HUES6 (cell line): ENCODE measurements at regions not wholly inside any gene's neighbourhood (a gene's known extent, or its start where the extent isn't known, plus 50 kb on each side); places are given as distances from the start of the nearest gene placed in this dataset.

Source experiments
- H3K27ac ChIP-seq: 2 replicates; pipeline ENCODE4 v1.7.0; 2013; ENCODE audit warnings: low read depth, mild to moderate bottlenecking, low read length, inconsistent platforms
- H3K27me3 ChIP-seq: 2 replicates; pipeline ENCODE4 v1.6.1; 2013; ENCODE audit warnings: low read length; ENCODE audit not compliant: control insufficient read depth, insufficient read depth
- H3K36me3 ChIP-seq: 2 replicates; pipeline ENCODE4 v1.6.1; 2013; ENCODE audit warnings: low read length; ENCODE audit not compliant: control insufficient read depth, insufficient read depth
- H3K4me1 ChIP-seq: 2 replicates; pipeline ENCODE4 v1.6.1; 2013; ENCODE audit warnings: low read length; ENCODE audit not compliant: control insufficient read depth, insufficient read depth
- H3K4me3 ChIP-seq: 2 replicates; pipeline ENCODE4 v1.5.1; 2013; ENCODE audit warnings: low read depth, low read length
- H3K9ac ChIP-seq: one replicate; pipeline ENCODE4 v1.6.1; 2013; ENCODE audit warnings: mild to moderate bottlenecking, low read length
- H3K9me3 ChIP-seq: 2 replicates; pipeline ENCODE4 v1.6.1; 2013; ENCODE audit warnings: low read depth, low read length; ENCODE audit not compliant: control insufficient read depth, insufficient read depth

- 0 out of 2 replicates have a peak, but pooled peaks cover 3% of the 10 kb centered on the region for H3K4me1 ChIP-seq
Measured at GRCh38 chr21:18499761-18500376, 96.3 kb upstream of the TMPRSS15 start.

DNA sequence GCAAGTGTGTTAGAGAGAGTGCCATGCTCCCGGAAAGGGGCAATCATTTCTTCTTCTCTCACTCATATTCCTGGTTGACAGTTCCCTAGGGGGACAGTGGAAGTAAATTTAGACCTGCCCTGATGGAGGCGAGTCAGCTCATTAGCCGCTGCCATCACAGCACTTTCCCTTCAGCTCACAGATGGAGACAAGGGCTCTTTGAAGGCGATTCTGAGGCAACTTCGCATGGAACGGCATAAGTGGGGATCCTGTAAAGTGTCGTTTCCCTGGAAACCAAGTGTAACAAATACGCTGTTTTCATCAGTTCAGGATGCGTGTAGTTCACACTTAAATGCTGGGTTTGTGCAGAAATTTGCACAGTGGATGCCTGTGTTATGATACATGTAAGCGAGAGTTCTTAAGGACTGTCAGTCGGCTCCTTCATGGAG is 114.5 kb upstream of the TMPRSS15 start:
- Histone ChIP-seq H3K36me3 (no peaks in the 10 kb centered on the region), H3K9ac (no peak overlapping the region), H3K4me1 (no peaks in the 10 kb centered on the region), H3K4me3 (no peak overlapping the region), H3K27ac (no peak overlapping the region), H3K9me3 (no peaks in the 10 kb centered on the region), H3K27me3 (no peaks in the 10 kb centered on the region)

More at GRCh38 chr21:18499761-18500376, 96.3 kb upstream of the TMPRSS15 start:
- H3K9me3 ChIP-seq, result peaks cover 3% of the 10 kb centered on the region; the same call in 1 of the 2 replicates
- H3K27me3 ChIP-seq, result no peaks in the 10 kb centered on the region
- H3K36me3 ChIP-seq, result no peaks in the 10 kb centered on the region
- no peak overlapping the region for H3K9ac ChIP-seq
- H3K4me3 ChIP-seq, result no peak overlapping the region
- no peak overlapping the region for H3K27ac ChIP-seq

DNA sequence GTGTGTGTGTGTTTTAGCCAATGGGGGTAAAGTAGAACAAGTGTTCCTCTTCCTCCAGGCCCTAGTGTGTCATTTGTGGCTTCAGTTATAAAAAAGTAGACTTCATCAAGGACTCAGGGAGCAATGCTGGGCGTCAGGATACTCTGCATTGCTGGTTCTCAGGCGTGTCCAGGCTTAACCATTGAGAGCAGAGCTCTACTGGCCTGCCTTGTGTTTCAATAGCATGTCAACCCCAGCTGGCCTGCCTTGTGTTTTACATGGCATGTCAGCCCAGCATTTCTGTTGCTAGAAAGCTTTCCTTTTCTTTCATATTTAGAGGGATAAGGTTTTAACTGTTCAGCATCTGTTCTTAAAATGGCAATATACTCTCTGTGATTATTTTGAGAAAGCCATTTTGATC is 117.6 kb upstream of the TMPRSS15 start:
- H3K36me3 ChIP-seq, result no peaks in the 10 kb centered on the region
- no peaks in the 10 kb centered on the region for H3K9me3 ChIP-seq
- H3K4me1 ChIP-seq, result no peaks in the 10 kb centered on the region
- no peaks in the 10 kb centered on the region for H3K27me3 ChIP-seq
- no peak overlapping the region for H3K9ac ChIP-seq
- H3K27ac ChIP-seq, result no peak overlapping the region
- H3K4me3 ChIP-seq, result no peak overlapping the region

DNA sequence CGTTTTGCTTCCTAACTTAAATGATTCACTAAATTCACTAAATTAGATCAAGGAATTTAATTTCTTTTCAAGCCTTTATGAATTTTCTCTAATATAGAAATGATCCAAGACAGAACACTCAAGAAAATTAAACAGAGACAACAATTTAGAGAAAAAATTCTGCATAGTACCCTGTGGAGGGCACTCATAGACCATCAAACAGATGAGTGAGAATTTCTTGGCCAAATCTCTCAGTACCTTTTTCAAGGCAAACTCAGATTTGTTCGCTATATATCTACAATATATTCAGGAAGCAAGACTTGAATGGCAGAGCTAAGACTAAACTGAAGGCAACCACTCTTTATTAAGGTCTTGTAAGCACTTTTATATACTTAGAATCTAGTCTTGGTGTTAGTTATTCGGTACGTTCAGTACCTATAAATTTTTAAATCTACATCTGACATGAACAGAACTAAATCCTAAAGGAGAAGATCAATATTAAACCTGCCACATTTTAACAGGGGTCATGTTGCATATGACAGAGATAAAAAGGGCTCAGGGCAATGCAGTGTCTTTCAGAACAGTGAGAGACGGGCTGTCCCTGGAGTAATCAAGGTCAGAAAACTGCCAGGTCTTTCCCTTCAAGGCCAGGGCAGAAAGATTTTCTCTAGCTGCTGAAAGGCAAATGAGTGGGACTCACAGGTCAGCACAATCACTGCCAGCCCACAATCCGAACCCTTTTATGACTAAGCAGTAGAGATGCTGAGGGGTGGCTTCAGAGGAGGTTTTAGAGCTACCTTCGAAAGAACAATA is 118.8 kb upstream of the TMPRSS15 start:
- no peaks in the 10 kb centered on the region for H3K27me3 ChIP-seq
- H3K9me3 ChIP-seq, result no peaks in the 10 kb centered on the region

GRCh38 chr21:18524097-18524880 is 120.7 kb upstream of the TMPRSS15 start:
- no peaks in the 10 kb centered on the region for H3K4me1 ChIP-seq
- H3K9me3 ChIP-seq, result no peaks in the 10 kb centered on the region
- H3K9ac ChIP-seq, result no peak overlapping the region
- H3K36me3 ChIP-seq, result no peaks in the 10 kb centered on the region
- no peak overlapping the region for H3K27ac ChIP-seq
- H3K4me3 ChIP-seq, result no peak overlapping the region
- H3K27me3 ChIP-seq, result no peaks in the 10 kb centered on the region

More for the DNA sequence above, 118.8 kb upstream of the TMPRSS15 start:
- H3K36me3 ChIP-seq, result no peaks in the 10 kb centered on the region
- H3K27ac ChIP-seq, result no peak overlapping the region
- no peak overlapping the region for H3K4me3 ChIP-seq
- H3K9ac ChIP-seq, result no peak overlapping the region
- H3K4me1 ChIP-seq, result no peaks in the 10 kb centered on the region

DNA sequence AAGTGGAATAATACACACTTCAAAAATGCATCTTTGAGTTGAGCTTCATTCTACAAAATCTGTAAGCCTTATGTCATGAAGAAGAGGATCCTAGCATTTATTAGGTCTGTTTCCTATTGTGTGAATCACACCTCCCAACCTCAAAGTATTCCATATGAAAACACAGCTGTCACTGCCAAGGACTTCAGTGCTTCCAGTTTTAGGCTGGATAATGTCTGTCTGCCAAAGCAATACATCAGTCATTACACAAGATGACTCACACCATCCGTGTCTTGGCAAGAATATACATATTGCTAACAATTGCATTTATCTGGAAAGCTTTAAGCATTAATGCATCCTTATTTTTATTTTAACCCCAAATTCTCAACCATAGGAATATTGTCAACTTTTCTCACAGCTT is 125.7 kb upstream of the TMPRSS15 start:
- Histone ChIP-seq H3K4me3 (no peak overlapping the region), H3K9me3 (no peaks in the 10 kb centered on the region), H3K4me1 (no peaks in the 10 kb centered on the region), H3K27me3 (no peaks in the 10 kb centered on the region), H3K27ac (no peak overlapping the region), H3K9ac (no peak overlapping the region), H3K36me3 (no peaks in the 10 kb centered on the region)

DNA sequence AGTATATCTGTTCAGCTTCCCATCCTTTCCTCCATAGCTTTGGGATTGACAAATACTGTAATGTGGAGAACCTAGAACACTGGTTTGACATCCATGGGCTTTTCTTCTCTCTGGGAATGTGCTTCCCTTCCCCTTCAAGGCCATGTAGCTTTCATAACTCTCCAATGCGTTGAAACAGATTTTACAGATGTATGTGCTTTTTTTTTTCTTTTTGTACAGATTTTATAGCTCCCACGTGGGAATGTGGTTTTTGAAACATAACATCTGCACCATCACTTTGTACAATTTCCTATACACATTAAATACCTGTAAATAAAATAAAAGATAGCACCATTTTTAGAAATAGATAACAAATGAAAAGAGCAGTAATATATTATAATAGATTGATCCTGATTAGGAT is 138.5 kb upstream of the TMPRSS15 start:
- H3K27me3 ChIP-seq, result no peaks in the 10 kb centered on the region
- H3K4me3 ChIP-seq, result no peak overlapping the region
- H3K4me1 ChIP-seq, result no peaks in the 10 kb centered on the region
- no peaks in the 10 kb centered on the region for H3K9me3 ChIP-seq
- H3K9ac ChIP-seq, result no peak overlapping the region
- no peak overlapping the region for H3K27ac ChIP-seq
- no peaks in the 10 kb centered on the region for H3K36me3 ChIP-seq

GRCh38 chr21:18545908-18546307 is 142.3 kb upstream of the TMPRSS15 start:
- Histone ChIP-seq H3K36me3 (no peaks in the 10 kb centered on the region), H3K27me3 (no peaks in the 10 kb centered on the region), H3K4me3 (no peak overlapping the region), H3K9ac (no peak overlapping the region), H3K27ac (no peak overlapping the region), H3K9me3 (no peaks in the 10 kb centered on the region), H3K4me1 (no peaks in the 10 kb centered on the region)

DNA sequence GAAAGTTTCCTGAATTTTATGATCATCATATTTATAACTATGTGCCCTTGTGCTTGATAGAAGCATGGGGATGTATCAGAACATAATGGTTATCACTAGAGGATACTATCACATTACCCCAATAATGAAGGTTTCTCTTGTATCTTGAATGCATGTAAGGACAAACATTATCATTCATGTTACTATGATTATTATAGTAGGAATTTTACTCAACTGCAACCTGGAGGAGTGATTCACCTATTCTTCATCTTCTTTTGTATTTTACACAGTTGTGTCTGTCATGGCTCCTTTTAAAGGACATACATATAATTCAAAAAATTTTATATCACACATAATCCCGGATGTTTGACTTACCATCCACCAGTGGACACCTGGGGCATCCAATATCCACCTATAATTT is 143.8 kb upstream of the TMPRSS15 start:
- Histone ChIP-seq H3K27me3 (no peaks in the 10 kb centered on the region), H3K9ac (no peak overlapping the region), H3K9me3 (no peaks in the 10 kb centered on the region), H3K27ac (no peak overlapping the region), H3K4me1 (no peaks in the 10 kb centered on the region), H3K4me3 (no peak overlapping the region), H3K36me3 (no peaks in the 10 kb centered on the region)

GRCh38 chr21:18548249-18548648 is 144.7 kb upstream of the TMPRSS15 start:
- no peak overlapping the region for H3K4me3 ChIP-seq
- no peaks in the 10 kb centered on the region for H3K36me3 ChIP-seq
- no peaks in the 10 kb centered on the region for H3K27me3 ChIP-seq
- H3K27ac ChIP-seq, result no peak overlapping the region
- H3K4me1 ChIP-seq, result no peaks in the 10 kb centered on the region
- no peak overlapping the region for H3K9ac ChIP-seq
- no peaks in the 10 kb centered on the region for H3K9me3 ChIP-seq
